B cell (primary cell): ENCODE measurements at regions not wholly inside any gene's neighbourhood (a gene's known extent, or its start where the extent isn't known, plus 50 kb on each side); places are given as distances from the start of the nearest gene placed in this dataset.

Experiments
- ATAC-seq: fragments of 200-7000 bp; cut with Tn5 transposase; one replicate; pipeline ENCODE4 v1.10.0; 2021; ENCODE audit warnings: low read depth, mild to moderate bottlenecking, moderate number of reproducible peaks, moderate library complexity
- CTCF ChIA-PET: fragments of 350-600 bp; sonication (Branson Sonifier 250); formaldehyde crosslinking; loops from one replicate; lab custom pipeline; 2021; ENCODE audit warnings: antibody characterized with exemption, inconsistent platforms; lab: Charles Lee
- POLR2A ChIA-PET: fragments of 350-600 bp; sonication (Branson Sonifier 250); formaldehyde crosslinking; loops from one replicate; lab custom pipeline; 2021; ENCODE audit warnings: antibody characterized with exemption; lab: Charles Lee
- DNase-seq: peaks from one replicate; pipeline ENCODE4 v3.0.0; 2013
- H2AFZ ChIP-seq: 2 replicates; pipeline ENCODE4 v1.6.1; 2012; ENCODE audit warnings: mild to moderate bottlenecking, low read depth, low read length; ENCODE audit not compliant: insufficient read depth, poor library complexity, severe bottlenecking
- H3K27ac ChIP-seq, 2 donors: 1 replicate in 1 of 2; 2 replicates in 1 of 2; pipeline ENCODE4 v1.5.1; 2012 to 2013; ENCODE audit warnings: low read length in 2 of 2, mild to moderate bottlenecking in 2 of 2, moderate library complexity in 1 of 2
- H3K27me3 ChIP-seq, 4 experiments: fragments of 200-600 bp in 1 of 4; sonication (generic) in 1 of 4; replicated peaks in 1 of 4; 1 replicate in 2 of 4; 2 replicates in 2 of 4; pipeline versions ENCODE4 v1.6.1 to v1.7.0; 2013 to 2016; ENCODE audit warnings: low read length in 3 of 4, mild to moderate bottlenecking in 2 of 4, mixed read lengths in 1 of 4, moderate library complexity in 1 of 4; ENCODE audit not compliant: insufficient read depth in 4 of 4, control insufficient read depth in 3 of 4; ENCODE audit errors: control extremely low read depth in 1 of 4
- H3K36me3 ChIP-seq, 2 experiments: replicated peaks in 1 of 2; 1 replicate in 1 of 2; 2 replicates in 1 of 2; pipeline versions ENCODE4 v1.6.1 to v1.7.1; 2013; ENCODE audit warnings: low read length in 1 of 2; ENCODE audit not compliant: insufficient read depth in 2 of 2, control insufficient read depth in 1 of 2; ENCODE audit errors: control extremely low read depth in 1 of 2, extremely low read depth in 1 of 2
- H3K4me1 ChIP-seq, 2 donors: fragments of 200-600 bp in 1 of 2; sonication (generic) in 1 of 2; 1 replicate in 1 of 2; 2 replicates in 1 of 2; pipeline versions ENCODE4 v1.5.1 to v1.6.1; 2013 to 2017; ENCODE audit warnings: low read length in 2 of 2; ENCODE audit not compliant: control insufficient read depth in 2 of 2, insufficient read depth in 2 of 2
- H3K4me2 ChIP-seq: replicated peaks from 2 replicates; pipeline ENCODE3; 2012; ENCODE audit warnings: mild to moderate bottlenecking, low read depth, low read length; ENCODE audit not compliant: poor library complexity, severe bottlenecking
- H3K4me3 ChIP-seq, 5 experiments: fragments of 200-600 bp in 1 of 5; sonication (generic) in 1 of 5; 1 replicate in 3 of 5; 2 replicates in 2 of 5; pipeline versions ENCODE4 v1.5.1 to v1.7.0; 2011 to 2016; ENCODE audit warnings: low read length in 4 of 5, mild to moderate bottlenecking in 4 of 5, low read depth in 2 of 5, control low read depth in 1 of 5, moderate library complexity in 1 of 5; ENCODE audit not compliant: insufficient read depth in 1 of 5; ENCODE audit errors: control extremely low read depth in 1 of 5, extremely low read depth in 1 of 5
- H3K79me2 ChIP-seq: fragments of 200-600 bp; sonication (generic); one replicate; pipeline ENCODE4 v1.6.0; 2016; ENCODE audit warnings: low read length; ENCODE audit not compliant: control insufficient read depth, insufficient read depth
- H3K9ac ChIP-seq: fragments of 200-600 bp; sonication (generic); 2 replicates; pipeline ENCODE4 v1.6.1; 2017; ENCODE audit warnings: mild to moderate bottlenecking, low read length, moderate library complexity
- H3K9me3 ChIP-seq, 3 donors: one replicate each; pipeline versions ENCODE4 v1.6.1 to v1.7.1; 2013; ENCODE audit warnings: low read length in 2 of 3; ENCODE audit not compliant: control insufficient read depth in 2 of 3, insufficient read depth in 1 of 3; ENCODE audit errors: control extremely low read depth in 1 of 3
- H4K20me1 ChIP-seq: 2 replicates; pipeline ENCODE4 v1.6.0; 2012; ENCODE audit warnings: mild to moderate bottlenecking, low read length; ENCODE audit not compliant: insufficient read depth, control insufficient read depth, poor library complexity, severe bottlenecking
- H3K27ac Mint-ChIP-seq: one replicate; pipeline ENCODE4 v1.8.0; 2021; ENCODE audit warnings: mixed read lengths
- H3K27me3 Mint-ChIP-seq: one replicate; pipeline ENCODE4 v1.8.0; 2021; ENCODE audit warnings: mixed read lengths
- H3K4me1 Mint-ChIP-seq: one replicate; pipeline ENCODE4 v1.8.0; 2021; ENCODE audit warnings: mixed read lengths
- H3K4me3 Mint-ChIP-seq: one replicate; pipeline ENCODE4 v1.8.0; 2021; ENCODE audit warnings: mixed read lengths
- H3K9me3 Mint-ChIP-seq: one replicate; pipeline ENCODE4 v1.8.0; 2022; ENCODE audit warnings: mixed read lengths; ENCODE audit not compliant: insufficient read depth
- EZH2 ChIP-seq: IDR thresholded peaks from 2 replicates; pipeline ENCODE4 v1.6.1; 2012; ENCODE audit warnings: borderline replicate concordance, low read depth, mild to moderate bottlenecking, moderate library complexity, low read length; ENCODE audit not compliant: insufficient read depth, poor library complexity, severe bottlenecking
- WGBS: methylation state at CpG from one replicate; pipeline ENCODE4 v1.1.5; 2013; ENCODE audit warnings: missing lambda C conversion rate; ENCODE audit not compliant: insufficient coverage; 5-methylcytosine and 5-hydroxymethylcytosine counted together
- intact Hi-C: fragments of 100-400 bp; cut with micrococcal nuclease; formaldehyde crosslinking; loops from one replicate; pipeline ENCODE4 v1.10.0; 2022
- TF ChIP-seq, protein P1 (sequence below): fragments of 200-600 bp; IDR thresholded peaks from one replicate; pipeline ENCODE4 v1.8.0; 2022; ENCODE audit warnings: antibody characterized with exemption, mild to moderate bottlenecking

GRCh38 chr6:15822835-15823234 is 160.0 kb upstream of the DTNBP1 start:
- H3K9me3 Mint-ChIP-seq, result no peaks in the 10 kb centered on the region
- H3K4me2 ChIP-seq, result no peak overlapping the region
- WGBS, result 63% methylated on average over 1 of the region's 1 CpG
- TF ChIP-seq EZH2, result no peak
- TF ChIP-seq, protein P1, sequence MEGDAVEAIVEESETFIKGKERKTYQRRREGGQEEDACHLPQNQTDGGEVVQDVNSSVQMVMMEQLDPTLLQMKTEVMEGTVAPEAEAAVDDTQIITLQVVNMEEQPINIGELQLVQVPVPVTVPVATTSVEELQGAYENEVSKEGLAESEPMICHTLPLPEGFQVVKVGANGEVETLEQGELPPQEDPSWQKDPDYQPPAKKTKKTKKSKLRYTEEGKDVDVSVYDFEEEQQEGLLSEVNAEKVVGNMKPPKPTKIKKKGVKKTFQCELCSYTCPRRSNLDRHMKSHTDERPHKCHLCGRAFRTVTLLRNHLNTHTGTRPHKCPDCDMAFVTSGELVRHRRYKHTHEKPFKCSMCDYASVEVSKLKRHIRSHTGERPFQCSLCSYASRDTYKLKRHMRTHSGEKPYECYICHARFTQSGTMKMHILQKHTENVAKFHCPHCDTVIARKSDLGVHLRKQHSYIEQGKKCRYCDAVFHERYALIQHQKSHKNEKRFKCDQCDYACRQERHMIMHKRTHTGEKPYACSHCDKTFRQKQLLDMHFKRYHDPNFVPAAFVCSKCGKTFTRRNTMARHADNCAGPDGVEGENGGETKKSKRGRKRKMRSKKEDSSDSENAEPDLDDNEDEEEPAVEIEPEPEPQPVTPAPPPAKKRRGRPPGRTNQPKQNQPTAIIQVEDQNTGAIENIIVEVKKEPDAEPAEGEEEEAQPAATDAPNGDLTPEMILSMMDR, result no peak
- no peak overlapping the region for H3K4me3 Mint-ChIP-seq
- H3K4me1 Mint-ChIP-seq, result no peaks in the 10 kb centered on the region
- intact Hi-C loops, result no loop called here
- DNase-seq (no peak), ATAC-seq (no peak)
- H3K27me3 Mint-ChIP-seq, result peaks cover 21% of the 10 kb centered on the region
- no peak overlapping the region for H3K27ac Mint-ChIP-seq
- ChIA-PET CTCF (interaction anchor here (0.6 kb wide), 1 partner anchor 238 kb away, joined by 4 read pairs; no protein-coding TSS in a partner anchor), POLR2A (no interaction called here)
- no peak overlapping the region for H3K27ac ChIP-seq
- no peak overlapping the region for H3K4me3 ChIP-seq
- no peak overlapping the region for H3K9ac ChIP-seq
- no peaks in the 10 kb centered on the region for H3K4me1 ChIP-seq
- H3K79me2 ChIP-seq, result no peaks in the 10 kb centered on the region
- H3K27me3 ChIP-seq, result peaks cover 0 to 3% (median 1%) of the 10 kb centered on the region in 4 experiments
- H3K9me3 ChIP-seq, result peaks cover 0 to 1% (median 0%) of the 10 kb centered on the region in 3 donors
- no peaks in the 10 kb centered on the region for H3K36me3 ChIP-seq
- no peak overlapping the region for H2AFZ ChIP-seq
- no peaks in the 10 kb centered on the region for H4K20me1 ChIP-seq

DNA sequence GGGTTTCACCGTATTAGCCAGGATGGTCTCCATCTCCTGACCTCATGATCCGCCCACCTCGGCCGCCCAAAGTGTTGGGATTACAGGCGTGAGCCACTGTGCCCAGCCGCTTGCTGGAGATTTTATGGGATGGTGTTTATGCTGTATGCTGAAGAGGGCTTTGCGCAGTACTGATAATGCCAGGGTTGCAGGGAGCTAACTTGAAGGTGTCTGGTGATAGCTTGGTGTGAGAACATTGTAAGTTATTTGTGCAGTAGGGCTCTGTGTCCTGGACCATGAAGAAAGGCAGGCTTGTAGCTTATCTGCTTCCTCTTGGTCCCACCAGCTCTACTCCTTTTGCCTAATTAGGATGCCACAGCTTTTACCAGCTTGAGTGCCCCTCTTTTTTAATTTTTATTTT is 157.0 kb upstream of the DTNBP1 start:
- Histone ChIP-seq H4K20me1 (no peaks in the 10 kb centered on the region), H3K4me1 (no peaks in the 10 kb centered on the region), H3K79me2 (no peaks in the 10 kb centered on the region), H3K4me3 (no peak overlapping the region), H3K4me2 (no peak overlapping the region), H3K36me3 (no peaks in the 10 kb centered on the region), H3K9ac (no peak overlapping the region), H2AFZ (no peak overlapping the region), H3K9me3 (no peaks in the 10 kb centered on the region), H3K27me3 (peaks cover 0 to 3% (median 0%) of the 10 kb centered on the region in 4 experiments), H3K27ac (no peak overlapping the region)
- peaks cover 9% of the 10 kb centered on the region for H3K27me3 Mint-ChIP-seq
- ChIA-PET CTCF (interaction anchor here (0.6 kb wide), 1 partner anchor 120 kb away, joined by 8 read pairs; no protein-coding TSS in a partner anchor), POLR2A (no interaction called here)
- H3K4me1 Mint-ChIP-seq, result no peaks in the 10 kb centered on the region
- no peak overlapping the region for H3K4me3 Mint-ChIP-seq
- H3K9me3 Mint-ChIP-seq, result no peaks in the 10 kb centered on the region
- no peak for TF ChIP-seq EZH2
- TF ChIP-seq, protein P1, result no peak
- ATAC-seq, result no peak
- DNase-seq, result no peak
- intact Hi-C loops, result no loop called here
- 96% methylated on average over 7 of the region's 7 CpGs for WGBS
- H3K27ac Mint-ChIP-seq, result no peak overlapping the region
